ENCODE measurements at regions not wholly inside any gene's neighbourhood (a gene's known extent, or its start where the extent isn't known, plus 50 kb on each side); places are given as distances from the start of the nearest gene placed in this dataset.

GRCh38 chr14:48751293-48751692 is 834.9 kb downstream of the RPS29 start:
- Histone ChIP-seq H3K36me3 (ENCODE audit: control insufficient read depth in 2 of 2, insufficient read depth in 1 of 2, low read length in 2 of 2) (no peaks in the 10 kb centered on the region), H3K4me1 (ENCODE audit: control insufficient read depth, insufficient read depth, low read length) (no peaks in the 10 kb centered on the region), H3K9me3 (ENCODE audit: control insufficient read depth, insufficient read depth, low read depth, low read length) (no peaks in the 10 kb centered on the region), H3K27ac (ENCODE audit: extremely low read depth, low read depth, low read length) (no peak overlapping the region), H3K4me3 (ENCODE audit: low read depth, low read length) (no peak overlapping the region)
- ChIA-PET POLR2A (no interaction called here), CTCF (no interaction called here)
- TF ChIP-seq ZNF292 (tag by site-specific recombination; IDR thresholded peaks at IDR 0.05; ENCODE audit: borderline replicate concordance, low read depth) (no peak), SCRT2 (tag by site-specific recombination; IDR thresholded peaks at IDR 0.05) (no peak), ZNF223 (tag by site-specific recombination; IDR thresholded peaks at IDR 0.05) (no peak), KLF7 (tag by site-specific recombination; IDR thresholded peaks at IDR 0.05; ENCODE audit: borderline replicate concordance) (no peak), SP3 (tag by site-specific recombination; IDR thresholded peaks at IDR 0.05) (no peak), ZNF37A (tag by site-specific recombination; IDR thresholded peaks at IDR 0.05) (no peak), ZNF677 (tag by site-specific recombination; IDR thresholded peaks at IDR 0.05) (no peak), ZNF792 (tag by site-specific recombination; IDR thresholded peaks at IDR 0.05) (no peak)
- TF ChIP-seq, protein P1, sequence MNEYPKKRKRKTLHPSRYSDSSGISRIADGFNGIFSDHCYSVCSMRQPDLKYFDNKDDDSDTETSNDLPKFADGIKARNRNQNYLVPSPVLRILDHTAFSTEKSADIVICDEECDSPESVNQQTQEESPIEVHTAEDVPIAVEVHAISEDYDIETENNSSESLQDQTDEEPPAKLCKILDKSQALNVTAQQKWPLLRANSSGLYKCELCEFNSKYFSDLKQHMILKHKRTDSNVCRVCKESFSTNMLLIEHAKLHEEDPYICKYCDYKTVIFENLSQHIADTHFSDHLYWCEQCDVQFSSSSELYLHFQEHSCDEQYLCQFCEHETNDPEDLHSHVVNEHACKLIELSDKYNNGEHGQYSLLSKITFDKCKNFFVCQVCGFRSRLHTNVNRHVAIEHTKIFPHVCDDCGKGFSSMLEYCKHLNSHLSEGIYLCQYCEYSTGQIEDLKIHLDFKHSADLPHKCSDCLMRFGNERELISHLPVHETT (tag by site-specific recombination; IDR thresholded peaks at IDR 0.05), result no peak

DNA sequence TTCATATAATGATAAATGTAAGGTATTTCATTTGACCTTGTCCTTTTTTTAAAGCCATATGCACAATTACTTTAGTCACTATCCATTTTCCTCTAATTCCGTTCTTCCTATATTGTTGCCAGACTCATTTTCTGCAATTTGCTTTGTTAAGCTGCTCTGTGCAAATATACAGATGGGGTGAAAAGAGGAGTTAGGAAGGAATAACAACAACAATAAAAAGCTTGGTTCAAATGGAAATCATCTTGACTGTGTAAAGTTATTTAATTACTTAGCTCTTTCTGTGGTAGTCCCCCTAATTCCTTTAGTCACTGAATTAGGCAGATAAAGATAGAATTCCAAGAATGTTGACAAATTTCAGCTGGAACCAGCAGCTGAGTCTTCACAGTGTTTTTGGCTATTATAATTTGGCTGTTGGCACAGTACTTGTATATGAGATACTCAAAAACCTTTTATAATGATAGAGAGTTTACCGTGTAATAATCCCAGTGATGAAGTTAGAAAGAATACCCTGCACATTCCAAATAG is 838.0 kb downstream of the RPS29 start:
- H3K9me3 ChIP-seq (ENCODE audit: control insufficient read depth, insufficient read depth, low read depth, low read length), result no peaks in the 10 kb centered on the region
- POLR2A ChIA-PET, result no interaction called here
- no peaks in the 10 kb centered on the region for H3K36me3 ChIP-seq (ENCODE audit: control insufficient read depth in 2 of 2, insufficient read depth in 1 of 2, low read length in 2 of 2)
- CTCF ChIA-PET, result no interaction called here
- H3K4me3 ChIP-seq (ENCODE audit: low read depth, low read length), result no peak overlapping the region
- no peak for TF ChIP-seq ZNF423 (tag by site-specific recombination; IDR thresholded peaks at IDR 0.05)
- TF ChIP-seq, protein P2, sequence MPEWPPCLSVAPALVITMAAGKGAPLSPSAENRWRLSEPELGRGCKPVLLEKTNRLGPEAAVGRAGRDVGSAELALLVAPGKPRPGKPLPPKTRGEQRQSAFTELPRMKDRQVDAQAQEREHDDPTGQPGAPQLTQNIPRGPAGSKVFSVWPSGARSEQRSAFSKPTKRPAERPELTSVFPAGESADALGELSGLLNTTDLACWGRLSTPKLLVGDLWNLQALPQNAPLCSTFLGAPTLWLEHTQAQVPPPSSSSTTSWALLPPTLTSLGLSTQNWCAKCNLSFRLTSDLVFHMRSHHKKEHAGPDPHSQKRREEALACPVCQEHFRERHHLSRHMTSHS (tag by site-specific recombination; IDR thresholded peaks at IDR 0.05), result no peak
- TF ChIP-seq ZEB2 (tag by site-specific recombination; IDR thresholded peaks at IDR 0.05), result no peak
- no peak for TF ChIP-seq ZNF148 (tag by site-specific recombination; IDR thresholded peaks at IDR 0.05; ENCODE audit: borderline replicate concordance)
- no peak for TF ChIP-seq ZNF26 (tag by site-specific recombination; IDR thresholded peaks at IDR 0.05)
- TF ChIP-seq ZNF292 (tag by site-specific recombination; IDR thresholded peaks at IDR 0.05; ENCODE audit: borderline replicate concordance, low read depth), result no peak
- TF ChIP-seq ZNF548 (tag by site-specific recombination; IDR thresholded peaks at IDR 0.05), result no peak
- TF ChIP-seq ZNF394 (tag by site-specific recombination; IDR thresholded peaks at IDR 0.05; ENCODE audit: borderline replicate concordance), result no peak
- TF ChIP-seq ZNF549 (tag by site-specific recombination; IDR thresholded peaks at IDR 0.05), result no peak
- H3K27ac ChIP-seq (ENCODE audit: extremely low read depth, low read depth, low read length), result no peak overlapping the region
- no peaks in the 10 kb centered on the region for H3K4me1 ChIP-seq (ENCODE audit: control insufficient read depth, insufficient read depth, low read length)
